ENCODE measurements at regions not wholly inside any gene's neighbourhood (a gene's known extent, or its start where the extent isn't known, plus 50 kb on each side); places are given as distances from the start of the nearest gene placed in this dataset.

- no peaks in the 10 kb centered on the region for H3K9me3 ChIP-seq (ENCODE audit: insufficient read depth in 2 of 2, low read depth in 1 of 2, low read length in 1 of 2)
- H3K9ac ChIP-seq (replicated peaks in 1 of 4; ENCODE audit: extremely low read depth in 1 of 4, low read depth in 3 of 4, low read length in 3 of 4): no peak overlapping the region
- no peak overlapping the region for H3K23ac ChIP-seq (ENCODE audit: insufficient read length)
- H3K56ac ChIP-seq (replicated peaks; ENCODE audit: insufficient read length, low read depth, low read length): no peak overlapping the region
- H3K79me2 ChIP-seq (ENCODE audit: control insufficient read depth in 1 of 2, insufficient read depth in 2 of 2, low read length in 2 of 2): no peaks in the 10 kb centered on the region
- no peak overlapping the region for H2BK120ac ChIP-seq (replicated peaks; ENCODE audit: low read depth, low read length)
- H3K4ac ChIP-seq (replicated peaks; ENCODE audit: insufficient read length, low read depth, low read length): no peak overlapping the region
- no peaks in the 10 kb centered on the region for H4K20me1 ChIP-seq (replicated peaks in 1 of 2; ENCODE audit: control insufficient read depth in 1 of 2, insufficient read depth in 2 of 2, low read length in 2 of 2)
- H4K91ac ChIP-seq (replicated peaks; ENCODE audit: insufficient read length, low read length): no peak overlapping the region
- no peak for DNase-seq (ENCODE audit: low read depth in 1 of 2, low spot score in 2 of 2)
- ChIA-PET CTCF (ENCODE audit: partially characterized antibody) (interaction anchor here (0.7 to 1.5 kb wide), 2 partner anchors 10 to 36 kb away, joined by 3 read pairs; no protein-coding TSS in a partner anchor), POLR2A (ENCODE audit: partially characterized antibody) (no interaction called here)
- no peaks in the 10 kb centered on the region for H3K23me2 ChIP-seq (ENCODE audit: low read depth, low read length)
- H3K79me1 ChIP-seq (ENCODE audit: low read depth, low read length): no peaks in the 10 kb centered on the region
- no peak for FAIRE-seq
- no peak overlapping the region for H3K14ac ChIP-seq (ENCODE audit: insufficient read length)
- no peak overlapping the region for H3K27ac ChIP-seq (ENCODE audit: low read depth, low read length)
- H3K27me3 ChIP-seq (replicated peaks in 1 of 4; ENCODE audit: control insufficient read depth in 3 of 4, extremely low read depth in 1 of 4, insufficient read depth in 3 of 4, low read length in 3 of 4): no peaks in the 10 kb centered on the region; a peak in 2 of 7 replicates
- no peak overlapping the region for H2BK12ac ChIP-seq (ENCODE audit: low read depth, low read length)
- no peak overlapping the region for H2BK5ac ChIP-seq (ENCODE audit: low read depth, low read length)
- WGBS, 2 experiments (ENCODE audit: extremely low coverage in 1 of 2, insufficient coverage in 1 of 2, insufficient read length in 1 of 2, insufficient replicate concordance in 2 of 2, low coverage in 1 of 2, low lambda C conversion rate in 2 of 2, missing lambda C conversion rate in 1 of 2): 98% methylated on average over 7 of the region's 8 CpGs; no CpG with 5 or more reads in 1 of the 2 experiments
- no peaks in the 10 kb centered on the region for H3K36me3 ChIP-seq (ENCODE audit: control insufficient read depth in 2 of 4, insufficient read depth in 4 of 4, low read length in 3 of 4)
- no peak overlapping the region for H3K18ac ChIP-seq (ENCODE audit: extremely low read depth, low read length)
- no peak overlapping the region for H4K5ac ChIP-seq (ENCODE audit: insufficient read length, low read depth, low read length)
- no peak overlapping the region for H3K4me3 ChIP-seq (ENCODE audit: extremely low read depth in 1 of 4, insufficient read depth in 2 of 4, low read depth in 3 of 4, low read length in 4 of 4)
- no peak overlapping the region; the same call in 1 of the 2 replicates for H4K8ac ChIP-seq (ENCODE audit: extremely low read depth, insufficient read depth, low read length)
- H2AFZ ChIP-seq (ENCODE audit: low read length): no peak overlapping the region; the same call in 1 of the 2 replicates
- H3K4me2 ChIP-seq (ENCODE audit: insufficient read depth in 1 of 2, low read depth in 2 of 2, low read length in 2 of 2): no peak overlapping the region
- no peak overlapping the region for H2BK15ac ChIP-seq (ENCODE audit: low read length)
- no peak overlapping the region for H2BK20ac ChIP-seq (ENCODE audit: low read length)
- peaks cover 0 to 5% (median 2%) of the 10 kb centered on the region in 4 experiments; a peak in 4 of 7 replicates for H3K4me1 ChIP-seq (replicated peaks in 1 of 4; ENCODE audit: control insufficient read depth in 3 of 4, insufficient read depth in 4 of 4, low read length in 3 of 4)
- no peak overlapping the region for H2AK5ac ChIP-seq (ENCODE audit: low read depth, low read length)
- no peak for TF ChIP-seq POLR2AphosphoS5 (IDR thresholded peaks at IDR 0.05; ENCODE audit: low read depth, low read length)
- TF ChIP-seq TEAD4 (IDR thresholded peaks at IDR 0.05; ENCODE audit: low read depth, low read length): no peak
- no peak for TF ChIP-seq CTCF (IDR thresholded peaks at IDR 0.05; ENCODE audit: control extremely low read depth in 1 of 3, insufficient read depth in 1 of 3, low read depth in 1 of 3, low read length in 3 of 3)
- TF ChIP-seq JUND (IDR thresholded peaks at IDR 0.05; ENCODE audit: low read length): no peak
- no peak for TF ChIP-seq SIX5 (IDR thresholded peaks at IDR 0.05; ENCODE audit: low read depth, low read length)
- no peak for TF ChIP-seq SP4 (IDR thresholded peaks at IDR 0.05; ENCODE audit: low read length)
- no peak for TF ChIP-seq KDM4A (IDR thresholded peaks at IDR 0.05; ENCODE audit: low read depth, low read length, severe bottlenecking)
- TF ChIP-seq RFX5 (IDR thresholded peaks at IDR 0.05; ENCODE audit: borderline replicate concordance, low read depth, low read length): no peak
- TF ChIP-seq EZH2 (IDR thresholded peaks at IDR 0.05; ENCODE audit: low read depth, low read length, severe bottlenecking): no peak
- no peak for TF ChIP-seq SAP30 (IDR thresholded peaks at IDR 0.05; ENCODE audit: insufficient read depth, insufficient replicate concordance, low read length)
- TF ChIP-seq HDAC6 (IDR thresholded peaks at IDR 0.05; ENCODE audit: low read depth, low read length): no peak
Observed at GRCh38 chr11:134904103-134904790, 492.2 kb upstream of the B3GAT1 start.
